ENCODE measurements at regions not wholly inside any gene's neighbourhood (a gene's known extent, or its start where the extent isn't known, plus 50 kb on each side); places are given as distances from the start of the nearest gene placed in this dataset.

DNA sequence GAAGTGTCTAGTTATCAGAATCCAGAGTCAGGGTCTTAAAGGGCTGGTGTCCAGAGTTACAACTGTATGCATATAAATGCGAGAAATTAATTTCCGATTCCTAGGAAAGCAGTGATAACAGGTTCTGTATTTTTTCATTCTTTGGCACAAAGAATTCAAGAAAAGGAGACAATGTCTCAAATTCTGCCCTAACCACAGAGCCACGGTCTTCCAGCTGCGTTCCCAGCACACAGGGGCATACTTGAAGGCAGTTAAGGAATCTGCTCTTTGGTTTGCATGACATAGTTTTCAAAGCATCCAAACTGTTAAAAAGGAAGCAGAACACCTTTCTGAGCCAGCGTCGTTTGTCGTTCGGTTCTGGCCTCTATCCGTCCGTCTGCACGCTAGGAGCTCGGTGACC is 416.9 kb upstream of the MKI67 start:
- TF ChIP-seq, protein P1, sequence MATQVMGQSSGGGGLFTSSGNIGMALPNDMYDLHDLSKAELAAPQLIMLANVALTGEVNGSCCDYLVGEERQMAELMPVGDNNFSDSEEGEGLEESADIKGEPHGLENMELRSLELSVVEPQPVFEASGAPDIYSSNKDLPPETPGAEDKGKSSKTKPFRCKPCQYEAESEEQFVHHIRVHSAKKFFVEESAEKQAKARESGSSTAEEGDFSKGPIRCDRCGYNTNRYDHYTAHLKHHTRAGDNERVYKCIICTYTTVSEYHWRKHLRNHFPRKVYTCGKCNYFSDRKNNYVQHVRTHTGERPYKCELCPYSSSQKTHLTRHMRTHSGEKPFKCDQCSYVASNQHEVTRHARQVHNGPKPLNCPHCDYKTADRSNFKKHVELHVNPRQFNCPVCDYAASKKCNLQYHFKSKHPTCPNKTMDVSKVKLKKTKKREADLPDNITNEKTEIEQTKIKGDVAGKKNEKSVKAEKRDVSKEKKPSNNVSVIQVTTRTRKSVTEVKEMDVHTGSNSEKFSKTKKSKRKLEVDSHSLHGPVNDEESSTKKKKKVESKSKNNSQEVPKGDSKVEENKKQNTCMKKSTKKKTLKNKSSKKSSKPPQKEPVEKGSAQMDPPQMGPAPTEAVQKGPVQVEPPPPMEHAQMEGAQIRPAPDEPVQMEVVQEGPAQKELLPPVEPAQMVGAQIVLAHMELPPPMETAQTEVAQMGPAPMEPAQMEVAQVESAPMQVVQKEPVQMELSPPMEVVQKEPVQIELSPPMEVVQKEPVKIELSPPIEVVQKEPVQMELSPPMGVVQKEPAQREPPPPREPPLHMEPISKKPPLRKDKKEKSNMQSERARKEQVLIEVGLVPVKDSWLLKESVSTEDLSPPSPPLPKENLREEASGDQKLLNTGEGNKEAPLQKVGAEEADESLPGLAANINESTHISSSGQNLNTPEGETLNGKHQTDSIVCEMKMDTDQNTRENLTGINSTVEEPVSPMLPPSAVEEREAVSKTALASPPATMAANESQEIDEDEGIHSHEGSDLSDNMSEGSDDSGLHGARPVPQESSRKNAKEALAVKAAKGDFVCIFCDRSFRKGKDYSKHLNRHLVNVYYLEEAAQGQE (IDR thresholded peaks at IDR 0.05): no peak
- TF ChIP-seq, protein P2, sequence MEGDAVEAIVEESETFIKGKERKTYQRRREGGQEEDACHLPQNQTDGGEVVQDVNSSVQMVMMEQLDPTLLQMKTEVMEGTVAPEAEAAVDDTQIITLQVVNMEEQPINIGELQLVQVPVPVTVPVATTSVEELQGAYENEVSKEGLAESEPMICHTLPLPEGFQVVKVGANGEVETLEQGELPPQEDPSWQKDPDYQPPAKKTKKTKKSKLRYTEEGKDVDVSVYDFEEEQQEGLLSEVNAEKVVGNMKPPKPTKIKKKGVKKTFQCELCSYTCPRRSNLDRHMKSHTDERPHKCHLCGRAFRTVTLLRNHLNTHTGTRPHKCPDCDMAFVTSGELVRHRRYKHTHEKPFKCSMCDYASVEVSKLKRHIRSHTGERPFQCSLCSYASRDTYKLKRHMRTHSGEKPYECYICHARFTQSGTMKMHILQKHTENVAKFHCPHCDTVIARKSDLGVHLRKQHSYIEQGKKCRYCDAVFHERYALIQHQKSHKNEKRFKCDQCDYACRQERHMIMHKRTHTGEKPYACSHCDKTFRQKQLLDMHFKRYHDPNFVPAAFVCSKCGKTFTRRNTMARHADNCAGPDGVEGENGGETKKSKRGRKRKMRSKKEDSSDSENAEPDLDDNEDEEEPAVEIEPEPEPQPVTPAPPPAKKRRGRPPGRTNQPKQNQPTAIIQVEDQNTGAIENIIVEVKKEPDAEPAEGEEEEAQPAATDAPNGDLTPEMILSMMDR (IDR thresholded peaks at IDR 0.05; ENCODE audit: low read depth, low read length, missing input control): no peak
- TF ChIP-seq, protein P3, sequence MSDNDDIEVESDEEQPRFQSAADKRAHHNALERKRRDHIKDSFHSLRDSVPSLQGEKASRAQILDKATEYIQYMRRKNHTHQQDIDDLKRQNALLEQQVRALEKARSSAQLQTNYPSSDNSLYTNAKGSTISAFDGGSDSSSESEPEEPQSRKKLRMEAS (IDR thresholded peaks at IDR 0.05): no peak
- TF ChIP-seq SP1 (IDR thresholded peaks at IDR 0.05) (no peak), EGR1 (IDR thresholded peaks at IDR 0.05; ENCODE audit: low read depth in 2 of 2) (no peak), TAF1 (conservative IDR thresholded peaks at IDR 0.05) (no peak), JUND (IDR thresholded peaks at IDR 0.05) (no peak), YY1 (IDR thresholded peaks at IDR 0.05) (no peak), RXRA (IDR thresholded peaks at IDR 0.05) (no peak)
- TF ChIP-seq, protein P4, sequence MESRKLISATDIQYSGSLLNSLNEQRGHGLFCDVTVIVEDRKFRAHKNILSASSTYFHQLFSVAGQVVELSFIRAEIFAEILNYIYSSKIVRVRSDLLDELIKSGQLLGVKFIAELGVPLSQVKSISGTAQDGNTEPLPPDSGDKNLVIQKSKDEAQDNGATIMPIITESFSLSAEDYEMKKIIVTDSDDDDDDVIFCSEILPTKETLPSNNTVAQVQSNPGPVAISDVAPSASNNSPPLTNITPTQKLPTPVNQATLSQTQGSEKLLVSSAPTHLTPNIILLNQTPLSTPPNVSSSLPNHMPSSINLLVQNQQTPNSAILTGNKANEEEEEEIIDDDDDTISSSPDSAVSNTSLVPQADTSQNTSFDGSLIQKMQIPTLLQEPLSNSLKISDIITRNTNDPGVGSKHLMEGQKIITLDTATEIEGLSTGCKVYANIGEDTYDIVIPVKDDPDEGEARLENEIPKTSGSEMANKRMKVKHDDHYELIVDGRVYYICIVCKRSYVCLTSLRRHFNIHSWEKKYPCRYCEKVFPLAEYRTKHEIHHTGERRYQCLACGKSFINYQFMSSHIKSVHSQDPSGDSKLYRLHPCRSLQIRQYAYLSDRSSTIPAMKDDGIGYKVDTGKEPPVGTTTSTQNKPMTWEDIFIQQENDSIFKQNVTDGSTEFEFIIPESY (IDR thresholded peaks at IDR 0.05): no peak
- TF ChIP-seq, protein P5, sequence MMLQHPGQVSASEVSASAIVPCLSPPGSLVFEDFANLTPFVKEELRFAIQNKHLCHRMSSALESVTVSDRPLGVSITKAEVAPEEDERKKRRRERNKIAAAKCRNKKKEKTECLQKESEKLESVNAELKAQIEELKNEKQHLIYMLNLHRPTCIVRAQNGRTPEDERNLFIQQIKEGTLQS (IDR thresholded peaks at IDR 0.05): no peak

Data from liver (tissue), 3 donors.